ENCODE measurements at regions not wholly inside any gene's neighbourhood (a gene's known extent, or its start where the extent isn't known, plus 50 kb on each side); places are given as distances from the start of the nearest gene placed in this dataset.
"Not testable (repeated sequence)": the region's sequence is repeated elsewhere in the genome, so short reads cannot be mapped to it uniquely, and the experiment has no call there.

GRCh38 chrY:4878549-4878948 is 121.5 kb upstream of the PCDH11Y start:
- peak; percentile 82 for FAIRE-seq
- not testable (repeated sequence) for DNase-seq (ENCODE audit: low spot score)
